Memory B cell (primary cell): ENCODE measurements at regions not wholly inside any gene's neighbourhood (a gene's known extent, or its start where the extent isn't known, plus 50 kb on each side); places are given as distances from the start of the nearest gene placed in this dataset.

Source experiments
- ATAC-seq: fragments of 150-1000 bp; cut with Tn5 transposase; 2 replicates; pipeline ENCODE4 v1.10.0; 2021; ENCODE audit warnings: low read depth, mild to moderate bottlenecking, moderate library complexity
- DNase-seq, 2 donors: peaks; one replicate each; pipeline ENCODE4 v3.0.0; 2022; ENCODE audit warnings: low spot score in 2 of 2
- H3K27ac Mint-ChIP-seq: one replicate; pipeline ENCODE4 v1.8.0; 2022; ENCODE audit warnings: mild to moderate bottlenecking, moderate library complexity, mixed read lengths
- H3K27me3 Mint-ChIP-seq: one replicate; pipeline ENCODE4 v1.8.0; 2022; ENCODE audit warnings: mixed read lengths
- H3K36me3 Mint-ChIP-seq: one replicate; pipeline ENCODE4 v1.8.0; 2022; ENCODE audit warnings: mild to moderate bottlenecking, mixed read lengths
- H3K4me1 Mint-ChIP-seq: one replicate; pipeline ENCODE4 v1.8.0; 2022; ENCODE audit warnings: mixed read lengths
- H3K4me3 Mint-ChIP-seq: one replicate; pipeline ENCODE4 v1.8.0; 2022; ENCODE audit warnings: mild to moderate bottlenecking, moderate library complexity, mixed read lengths
- H3K9me3 Mint-ChIP-seq: one replicate; pipeline ENCODE4 v1.8.0; 2022; ENCODE audit warnings: mixed read lengths

- Mint-ChIP-seq H3K36me3 (no peaks in the 10 kb centered on the region), H3K4me1 (no peaks in the 10 kb centered on the region), H3K4me3 (no peak overlapping the region), H3K9me3 (peaks cover 9% of the 10 kb centered on the region), H3K27me3 (no peaks in the 10 kb centered on the region), H3K27ac (no peak overlapping the region)
- ATAC-seq (no peak), DNase-seq (no peak)
Measured at GRCh38 chr6:165040440-165040839, 269.0 kb downstream of the C6orf118 start.

- Mint-ChIP-seq H3K27me3 (no peaks in the 10 kb centered on the region), H3K4me1 (no peaks in the 10 kb centered on the region), H3K36me3 (no peaks in the 10 kb centered on the region), H3K27ac (no peak overlapping the region), H3K4me3 (no peak overlapping the region), H3K9me3 (peaks cover 10% of the 10 kb centered on the region)
- DNase-seq, result no peak
- ATAC-seq, result no peak
Measured at GRCh38 chr6:165034271-165034741, 275.1 kb downstream of the C6orf118 start.

- Mint-ChIP-seq H3K27me3 (no peaks in the 10 kb centered on the region), H3K4me3 (no peak overlapping the region), H3K36me3 (no peaks in the 10 kb centered on the region), H3K27ac (no peak overlapping the region), H3K9me3 (peaks cover 10% of the 10 kb centered on the region), H3K4me1 (no peaks in the 10 kb centered on the region)
- no peak for ATAC-seq
- DNase-seq, result no peak
Measured at GRCh38 chr6:165031502-165031901, 277.9 kb downstream of the C6orf118 start.

GRCh38 chr6:165025040-165025439 is 284.4 kb downstream of the C6orf118 start:
- H3K9me3 Mint-ChIP-seq, result peaks cover 7% of the 10 kb centered on the region
- no peaks in the 10 kb centered on the region for H3K4me1 Mint-ChIP-seq
- no peaks in the 10 kb centered on the region for H3K27me3 Mint-ChIP-seq
- H3K36me3 Mint-ChIP-seq, result no peaks in the 10 kb centered on the region
- H3K27ac Mint-ChIP-seq, result no peak overlapping the region
- ATAC-seq, result no peak
- no peak for DNase-seq
- H3K4me3 Mint-ChIP-seq, result no peak overlapping the region

DNA sequence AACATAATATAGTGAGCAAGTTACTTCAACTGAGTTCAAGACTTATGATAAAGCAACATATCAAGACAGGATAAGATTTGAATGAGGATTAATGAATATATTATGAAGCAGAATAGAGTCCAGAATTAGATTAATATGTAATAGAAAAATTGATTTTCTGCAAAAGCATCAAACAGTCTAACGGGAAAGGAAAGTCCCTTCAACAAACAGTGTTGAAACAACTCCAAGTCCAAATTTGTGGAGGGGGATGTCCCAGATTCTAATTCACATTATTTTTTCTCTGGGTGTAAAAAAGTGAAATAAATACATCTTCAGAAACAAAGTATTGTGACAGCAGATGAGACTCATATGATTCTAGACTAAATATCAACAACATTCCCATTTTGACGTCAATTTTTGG is 289.7 kb downstream of the C6orf118 start:
- Mint-ChIP-seq H3K4me1 (no peaks in the 10 kb centered on the region), H3K36me3 (no peaks in the 10 kb centered on the region), H3K4me3 (no peak overlapping the region), H3K27me3 (no peaks in the 10 kb centered on the region), H3K9me3 (peaks cover 8% of the 10 kb centered on the region), H3K27ac (no peak overlapping the region)
- DNase-seq (no peak), ATAC-seq (no peak)

GRCh38 chr6:165015676-165016075 is 293.7 kb downstream of the C6orf118 start:
- Mint-ChIP-seq H3K9me3 (peaks cover 7% of the 10 kb centered on the region), H3K4me3 (no peak overlapping the region), H3K4me1 (no peaks in the 10 kb centered on the region), H3K27me3 (no peaks in the 10 kb centered on the region), H3K27ac (no peak overlapping the region), H3K36me3 (no peaks in the 10 kb centered on the region)
- DNase-seq, result no peak
- ATAC-seq, result no peak

DNA sequence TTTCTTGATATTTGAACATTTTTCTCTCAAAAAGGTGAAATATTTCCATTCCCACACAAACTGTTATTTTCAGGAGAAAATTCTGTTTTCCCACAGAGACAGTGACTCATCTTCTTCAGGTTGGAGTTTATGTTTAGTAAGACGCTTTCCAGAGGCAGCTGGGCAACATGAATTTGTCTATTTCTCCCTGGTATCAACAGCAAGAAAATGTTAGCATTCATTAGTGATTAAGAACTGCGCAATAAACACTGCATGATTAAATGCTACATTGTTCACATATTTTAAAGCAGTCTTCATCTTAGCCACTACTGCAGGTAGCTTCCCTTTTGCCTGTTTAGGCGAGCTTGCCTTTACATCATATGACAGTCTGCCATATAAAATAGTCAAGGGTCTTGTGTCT is 295.7 kb downstream of the C6orf118 start:
- H3K4me3 Mint-ChIP-seq, result no peak overlapping the region
- no peaks in the 10 kb centered on the region for H3K36me3 Mint-ChIP-seq
- no peaks in the 10 kb centered on the region for H3K4me1 Mint-ChIP-seq
- DNase-seq (no peak), ATAC-seq (no peak)
- peaks cover 9% of the 10 kb centered on the region for H3K9me3 Mint-ChIP-seq
- H3K27me3 Mint-ChIP-seq, result no peaks in the 10 kb centered on the region
- H3K27ac Mint-ChIP-seq, result no peak overlapping the region

- no peak overlapping the region for H3K27ac Mint-ChIP-seq
- DNase-seq, result no peak
- H3K9me3 Mint-ChIP-seq, result peaks cover 7% of the 10 kb centered on the region
- no peak for ATAC-seq
- no peaks in the 10 kb centered on the region for H3K27me3 Mint-ChIP-seq
- H3K4me1 Mint-ChIP-seq, result no peaks in the 10 kb centered on the region
- no peaks in the 10 kb centered on the region for H3K36me3 Mint-ChIP-seq
- no peak overlapping the region for H3K4me3 Mint-ChIP-seq
Measured at GRCh38 chr6:165012183-165012582, 297.2 kb downstream of the C6orf118 start.

- Mint-ChIP-seq H3K4me3 (no peak overlapping the region), H3K36me3 (no peaks in the 10 kb centered on the region), H3K9me3 (peaks cover 7% of the 10 kb centered on the region), H3K4me1 (no peaks in the 10 kb centered on the region), H3K27me3 (no peaks in the 10 kb centered on the region), H3K27ac (no peak overlapping the region)
- DNase-seq (no peak), ATAC-seq (no peak)
Measured at GRCh38 chr6:165010556-165011535, 298.6 kb downstream of the C6orf118 start.

DNA sequence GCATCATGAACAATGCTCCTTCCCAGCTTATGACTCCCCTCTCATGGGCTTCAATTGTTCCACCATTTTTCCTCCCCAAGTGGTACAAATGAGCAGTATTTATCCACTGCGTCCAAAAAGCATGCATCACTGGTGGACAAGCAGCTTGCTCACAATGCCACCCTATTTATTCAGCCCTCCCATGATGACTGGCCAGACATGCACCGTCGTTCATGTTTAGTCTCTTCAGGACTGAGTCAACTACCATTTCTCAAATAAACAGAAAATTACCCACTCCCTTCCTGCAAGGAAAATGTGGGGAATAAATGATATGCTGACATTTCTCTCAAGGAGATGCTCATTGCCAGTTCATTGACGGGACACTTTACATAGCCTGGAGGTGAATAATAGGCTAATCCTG is 300.4 kb downstream of the C6orf118 start:
- Mint-ChIP-seq H3K27me3 (no peaks in the 10 kb centered on the region), H3K36me3 (no peaks in the 10 kb centered on the region), H3K4me1 (no peaks in the 10 kb centered on the region), H3K9me3 (peaks cover 8% of the 10 kb centered on the region), H3K27ac (no peak overlapping the region), H3K4me3 (no peak overlapping the region)
- DNase-seq (no peak), ATAC-seq (no peak)

GRCh38 chr6:165002866-165003265 is 306.5 kb downstream of the C6orf118 start:
- Mint-ChIP-seq H3K27ac (no peak overlapping the region), H3K4me3 (no peak overlapping the region), H3K9me3 (peaks cover 7% of the 10 kb centered on the region), H3K27me3 (no peaks in the 10 kb centered on the region), H3K36me3 (no peaks in the 10 kb centered on the region), H3K4me1 (no peaks in the 10 kb centered on the region)
- no peak for ATAC-seq
- no peak for DNase-seq

DNA sequence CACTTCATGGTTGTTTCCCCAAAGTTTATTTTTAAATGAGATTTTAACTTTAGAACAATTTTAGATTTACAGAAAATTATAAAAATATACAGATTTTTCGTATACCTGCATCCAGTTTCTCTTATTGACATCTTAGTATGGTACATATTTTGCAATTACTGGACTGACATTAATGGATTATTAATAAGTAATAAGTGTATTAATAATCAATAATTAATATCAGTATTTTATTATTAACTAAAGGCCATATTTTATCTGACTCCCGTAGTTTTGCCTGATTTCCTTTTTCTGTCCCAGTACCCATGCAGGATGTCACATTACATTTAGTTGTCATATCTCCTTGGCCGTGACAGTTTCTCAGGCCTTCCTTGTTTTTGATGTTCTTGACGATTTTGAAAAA is 307.0 kb downstream of the C6orf118 start:
- Mint-ChIP-seq H3K9me3 (peaks cover 7% of the 10 kb centered on the region), H3K4me1 (no peaks in the 10 kb centered on the region), H3K27ac (no peak overlapping the region), H3K4me3 (no peak overlapping the region), H3K36me3 (no peaks in the 10 kb centered on the region), H3K27me3 (no peaks in the 10 kb centered on the region)
- no peak for DNase-seq
- no peak for ATAC-seq

GRCh38 chr6:165001502-165002157 is 307.8 kb downstream of the C6orf118 start:
- H3K27ac Mint-ChIP-seq, result no peak overlapping the region
- no peaks in the 10 kb centered on the region for H3K36me3 Mint-ChIP-seq
- DNase-seq (no peak), ATAC-seq (no peak)
- peaks cover 7% of the 10 kb centered on the region for H3K9me3 Mint-ChIP-seq
- H3K27me3 Mint-ChIP-seq, result no peaks in the 10 kb centered on the region
- H3K4me3 Mint-ChIP-seq, result no peak overlapping the region
- H3K4me1 Mint-ChIP-seq, result no peaks in the 10 kb centered on the region

DNA sequence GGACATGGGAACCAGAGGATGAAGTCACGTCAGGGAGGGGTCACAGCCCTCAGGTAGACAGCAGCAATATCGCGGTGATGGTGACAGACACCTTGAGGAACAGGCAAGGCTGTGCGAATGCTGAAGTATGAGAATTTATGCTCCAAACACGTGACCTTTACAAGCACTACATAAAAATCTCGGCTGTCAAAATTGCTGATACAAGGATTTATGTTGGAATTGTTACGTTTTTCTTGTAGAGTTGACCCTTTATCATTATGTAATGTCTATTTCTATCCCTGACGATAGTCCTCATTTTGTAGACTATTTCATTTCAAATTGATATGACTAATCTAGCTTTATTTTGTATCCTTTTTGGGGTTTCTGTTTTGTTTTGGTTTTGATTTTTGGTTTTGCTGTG is 311.1 kb downstream of the C6orf118 start:
- Mint-ChIP-seq H3K36me3 (no peaks in the 10 kb centered on the region), H3K4me3 (no peak overlapping the region), H3K9me3 (peaks cover 5% of the 10 kb centered on the region), H3K27ac (no peak overlapping the region), H3K4me1 (no peaks in the 10 kb centered on the region), H3K27me3 (no peaks in the 10 kb centered on the region)
- DNase-seq (no peak), ATAC-seq (no peak)
